T-helper 1 cell treated with Interleukin-12 subunit alpha and Interleukin-12 subunit beta and Interleukin-4 antibody, amounts not matched to agents 30 μg/mL and 1 μg/mL, for 36 hours (primary cell): ENCODE measurements at regions not wholly inside any gene's neighbourhood (a gene's known extent, or its start where the extent isn't known, plus 50 kb on each side); places are given as distances from the start of the nearest gene placed in this dataset.

ENCODE experiments used
- H3K27ac Mint-ChIP-seq: one replicate; pipeline ENCODE4 v1.8.0; 2021; ENCODE audit warnings: mild to moderate bottlenecking, mixed read lengths
- H3K27me3 Mint-ChIP-seq: one replicate; pipeline ENCODE4 v1.8.0; 2021; ENCODE audit warnings: low read depth, mixed read lengths
- H3K36me3 Mint-ChIP-seq: one replicate; pipeline ENCODE4 v1.8.0; 2021; ENCODE audit warnings: low read depth, mixed read lengths
- H3K4me1 Mint-ChIP-seq: one replicate; pipeline ENCODE4 v1.8.0; 2021; ENCODE audit warnings: low read depth, mixed read lengths
- H3K4me3 Mint-ChIP-seq: one replicate; pipeline ENCODE4 v1.8.0; 2021; ENCODE audit warnings: mild to moderate bottlenecking, moderate library complexity, mixed read lengths
- H3K9me3 Mint-ChIP-seq: one replicate; pipeline ENCODE4 v1.8.0; 2021; ENCODE audit warnings: mixed read lengths

DNA sequence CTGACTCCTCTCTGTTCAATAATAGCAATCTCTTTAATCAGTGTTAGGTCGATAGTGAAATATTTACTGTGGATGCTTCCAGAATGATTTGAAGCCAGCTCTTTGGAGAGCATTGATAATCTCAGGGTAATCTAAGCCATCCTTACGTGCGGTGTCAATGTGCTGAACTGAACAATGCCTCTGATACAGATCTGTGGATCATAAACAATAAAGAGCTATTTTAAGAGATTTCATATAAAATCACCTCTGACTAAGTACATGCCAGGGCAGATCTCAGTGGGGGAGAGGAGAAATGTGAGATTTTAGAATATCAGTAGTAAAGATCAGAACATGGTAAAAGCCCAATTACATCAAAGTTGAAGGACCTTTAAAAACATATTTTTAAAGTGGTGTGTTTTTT, 319.3 kb upstream of the GBE1 start:
- Mint-ChIP-seq H3K4me1 (no peaks in the 10 kb centered on the region), H3K36me3 (no peaks in the 10 kb centered on the region), H3K4me3 (no peak overlapping the region), H3K27ac (no peak overlapping the region), H3K27me3 (no peaks in the 10 kb centered on the region), H3K9me3 (no peaks in the 10 kb centered on the region)

DNA sequence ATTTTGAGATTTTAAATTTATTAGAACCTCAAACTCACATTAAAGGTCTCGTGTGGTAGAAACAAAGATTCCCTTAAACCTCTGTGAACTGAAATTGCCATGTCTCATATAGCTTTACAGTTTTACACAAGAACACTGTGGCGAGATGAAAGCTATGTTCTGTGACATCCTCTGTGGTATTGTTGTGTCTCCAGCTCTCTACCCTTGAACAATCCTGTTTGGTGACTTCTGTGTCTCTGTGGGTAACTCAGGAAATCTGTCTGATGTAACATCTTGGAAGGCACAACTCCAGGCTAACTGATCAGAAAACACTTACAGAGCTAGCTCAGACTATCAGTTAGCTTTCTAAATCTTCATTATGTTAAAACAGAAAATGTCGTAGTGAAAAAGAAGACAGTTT, 318.8 kb upstream of the GBE1 start:
- Mint-ChIP-seq H3K4me3 (no peak overlapping the region), H3K27me3 (no peaks in the 10 kb centered on the region), H3K4me1 (no peaks in the 10 kb centered on the region), H3K36me3 (no peaks in the 10 kb centered on the region), H3K27ac (no peak overlapping the region), H3K9me3 (no peaks in the 10 kb centered on the region)

DNA sequence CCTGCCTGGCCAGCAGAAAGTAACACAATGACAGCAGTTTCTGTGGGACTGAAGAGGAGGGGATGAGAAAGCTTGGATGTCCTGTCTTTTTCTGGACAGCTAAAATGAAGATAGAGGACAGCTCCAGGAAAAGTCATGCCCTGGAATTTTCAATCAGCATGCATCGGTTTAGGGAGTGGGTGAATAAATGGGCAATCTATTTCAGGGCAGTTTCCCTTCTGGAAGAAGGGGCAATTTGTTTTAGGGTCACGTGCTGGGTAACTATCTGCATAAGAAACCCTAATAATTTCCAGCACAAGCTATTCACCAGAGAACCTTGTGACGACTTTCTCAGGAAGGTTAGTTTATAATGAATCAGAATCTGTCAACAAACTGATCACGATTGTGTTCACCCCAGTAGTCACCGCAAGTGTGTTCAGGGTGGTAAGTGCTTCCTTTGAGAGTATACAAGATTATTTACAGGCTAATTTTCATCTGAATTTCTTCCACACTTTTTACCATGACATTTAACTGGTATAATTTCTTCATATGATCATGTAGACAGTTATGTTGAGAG, 318.0 kb upstream of the GBE1 start:
- no peak overlapping the region for H3K4me3 Mint-ChIP-seq
- no peak overlapping the region for H3K27ac Mint-ChIP-seq
- H3K9me3 Mint-ChIP-seq, result no peaks in the 10 kb centered on the region
- no peaks in the 10 kb centered on the region for H3K4me1 Mint-ChIP-seq
- H3K27me3 Mint-ChIP-seq, result no peaks in the 10 kb centered on the region
- no peaks in the 10 kb centered on the region for H3K36me3 Mint-ChIP-seq

DNA sequence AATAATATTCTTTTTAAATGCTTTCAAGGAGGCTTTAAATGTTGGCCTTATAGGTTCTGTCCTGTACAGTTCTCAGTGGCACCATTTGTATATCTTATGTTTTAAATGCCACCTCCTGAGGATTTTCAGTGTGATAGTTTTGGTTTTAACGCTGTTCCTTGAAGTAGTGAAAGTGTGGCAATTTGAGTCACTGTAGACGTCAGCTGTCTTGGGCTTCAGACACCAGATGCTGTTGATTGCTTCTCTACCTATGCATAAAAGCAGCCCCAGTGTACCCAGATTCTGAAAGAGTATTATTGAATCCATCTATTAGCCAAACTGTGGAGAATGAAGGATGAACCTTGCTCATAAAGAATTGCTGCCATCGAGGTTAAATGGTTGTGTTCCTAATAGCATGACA, 316.8 kb upstream of the GBE1 start:
- Mint-ChIP-seq H3K36me3 (no peaks in the 10 kb centered on the region), H3K4me3 (no peak overlapping the region)

DNA sequence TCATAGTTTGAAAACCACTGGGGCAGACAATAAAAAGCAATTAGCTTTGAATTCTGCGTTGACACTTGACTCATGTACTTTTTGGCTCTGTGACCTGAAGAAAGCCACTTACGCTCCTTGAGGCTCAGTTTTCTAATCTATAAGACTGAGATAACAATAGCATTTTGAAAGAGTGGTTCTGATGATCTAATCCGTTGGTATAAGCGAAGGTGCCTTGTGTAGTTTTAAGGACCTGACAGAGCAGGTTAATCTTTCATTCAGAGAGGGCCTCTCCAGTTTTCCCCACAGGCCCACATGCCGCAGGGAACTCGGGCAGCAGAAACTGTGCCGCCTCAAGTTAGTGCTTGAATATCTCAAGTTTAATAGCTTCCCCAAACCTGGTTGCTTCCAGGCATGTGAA, 306.0 kb upstream of the GBE1 start:
- H3K27me3 Mint-ChIP-seq, result no peaks in the 10 kb centered on the region
- H3K9me3 Mint-ChIP-seq, result no peaks in the 10 kb centered on the region
- H3K4me3 Mint-ChIP-seq, result no peak overlapping the region
- H3K4me1 Mint-ChIP-seq, result no peaks in the 10 kb centered on the region
- H3K27ac Mint-ChIP-seq, result no peak overlapping the region
- no peaks in the 10 kb centered on the region for H3K36me3 Mint-ChIP-seq

More for the DNA sequence above, 316.8 kb upstream of the GBE1 start:
- Mint-ChIP-seq H3K27ac (no peak overlapping the region), H3K27me3 (no peaks in the 10 kb centered on the region), H3K9me3 (no peaks in the 10 kb centered on the region), H3K4me1 (no peaks in the 10 kb centered on the region)

DNA sequence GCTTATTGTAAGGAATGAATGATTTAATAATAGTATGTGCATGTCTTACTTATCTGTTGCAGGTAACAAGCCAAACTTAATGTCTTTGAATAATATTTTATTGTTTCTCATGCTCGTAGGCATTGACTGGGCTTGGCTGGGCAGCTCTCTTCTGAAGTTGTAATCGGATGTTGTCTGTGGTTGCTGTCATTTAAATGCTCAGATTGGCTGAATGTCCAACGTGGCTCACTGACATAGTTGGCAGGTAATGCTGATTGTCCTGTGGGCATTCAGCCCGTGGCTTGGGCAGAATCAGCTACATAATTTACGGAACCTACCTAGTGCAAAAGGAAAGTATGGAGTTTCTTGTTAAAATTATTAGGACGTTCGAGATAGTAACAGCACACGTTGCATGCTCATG, 297.4 kb upstream of the GBE1 start:
- no peaks in the 10 kb centered on the region for H3K9me3 Mint-ChIP-seq
- no peaks in the 10 kb centered on the region for H3K4me1 Mint-ChIP-seq
- no peak overlapping the region for H3K27ac Mint-ChIP-seq
- H3K36me3 Mint-ChIP-seq, result no peaks in the 10 kb centered on the region
- H3K4me3 Mint-ChIP-seq, result no peak overlapping the region
- H3K27me3 Mint-ChIP-seq, result no peaks in the 10 kb centered on the region

DNA sequence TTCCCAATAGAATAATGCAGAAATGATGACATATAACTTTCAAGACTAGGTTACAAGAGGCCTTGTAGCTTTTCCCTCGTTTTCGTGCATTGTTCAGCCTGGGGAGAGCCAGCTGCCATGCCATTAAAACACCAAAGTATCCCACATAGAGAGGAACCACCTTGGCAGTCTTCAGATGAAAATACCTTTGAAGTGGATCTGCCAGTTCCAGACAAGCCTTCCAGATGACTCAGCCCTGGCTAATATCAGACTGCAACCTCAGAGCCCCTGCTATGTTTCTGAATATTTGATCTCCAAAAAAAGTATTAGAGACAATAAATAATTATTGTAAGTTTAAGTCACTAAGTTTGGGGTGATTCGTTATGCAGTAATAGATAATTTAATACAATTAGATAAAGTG, 294.3 kb upstream of the GBE1 start:
- Mint-ChIP-seq H3K27me3 (no peaks in the 10 kb centered on the region), H3K36me3 (no peaks in the 10 kb centered on the region), H3K9me3 (no peaks in the 10 kb centered on the region), H3K4me3 (no peak overlapping the region), H3K27ac (no peak overlapping the region), H3K4me1 (no peaks in the 10 kb centered on the region)

DNA sequence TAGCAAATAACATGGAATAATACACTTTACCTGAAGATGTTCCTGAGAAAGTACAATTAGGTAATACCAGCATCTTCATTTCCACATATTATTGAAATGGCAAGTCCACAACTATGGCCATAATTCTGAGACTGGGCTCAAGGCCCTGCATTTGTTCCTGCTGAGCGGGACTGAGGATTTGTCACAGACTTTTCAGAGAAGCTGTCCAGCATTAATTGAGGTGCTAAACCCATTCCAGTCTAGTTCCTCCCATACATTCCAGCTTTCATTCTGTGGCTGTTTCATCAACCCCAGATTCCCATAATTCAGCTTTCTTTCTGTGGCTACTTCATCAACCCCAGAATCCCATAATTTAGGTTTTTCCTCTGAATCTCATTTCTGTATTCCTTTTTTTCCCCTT, 293.4 kb upstream of the GBE1 start:
- Mint-ChIP-seq H3K27me3 (no peaks in the 10 kb centered on the region), H3K4me3 (no peak overlapping the region), H3K4me1 (no peaks in the 10 kb centered on the region), H3K27ac (no peak overlapping the region), H3K36me3 (no peaks in the 10 kb centered on the region), H3K9me3 (no peaks in the 10 kb centered on the region)

DNA sequence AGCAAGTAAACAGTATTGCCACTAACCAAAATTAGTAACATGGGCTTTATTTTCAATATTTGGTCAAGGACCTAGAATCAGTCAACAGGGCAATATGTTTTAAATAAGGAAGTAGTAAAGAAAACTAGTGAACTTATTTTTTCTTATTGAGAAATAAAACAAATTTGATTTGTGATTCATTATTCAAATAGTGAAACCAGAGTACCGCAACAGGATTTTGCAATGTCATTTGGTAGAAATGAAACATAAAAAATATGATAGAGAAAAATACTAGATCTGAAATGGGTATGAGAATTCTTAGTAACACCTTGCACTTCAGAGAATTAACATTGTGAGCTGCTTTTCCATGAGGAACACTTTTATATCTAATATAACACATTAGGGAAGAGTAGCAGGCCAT, 291.8 kb upstream of the GBE1 start:
- Mint-ChIP-seq H3K4me3 (no peak overlapping the region), H3K36me3 (no peaks in the 10 kb centered on the region), H3K4me1 (no peaks in the 10 kb centered on the region), H3K9me3 (no peaks in the 10 kb centered on the region), H3K27me3 (no peaks in the 10 kb centered on the region), H3K27ac (no peak overlapping the region)

DNA sequence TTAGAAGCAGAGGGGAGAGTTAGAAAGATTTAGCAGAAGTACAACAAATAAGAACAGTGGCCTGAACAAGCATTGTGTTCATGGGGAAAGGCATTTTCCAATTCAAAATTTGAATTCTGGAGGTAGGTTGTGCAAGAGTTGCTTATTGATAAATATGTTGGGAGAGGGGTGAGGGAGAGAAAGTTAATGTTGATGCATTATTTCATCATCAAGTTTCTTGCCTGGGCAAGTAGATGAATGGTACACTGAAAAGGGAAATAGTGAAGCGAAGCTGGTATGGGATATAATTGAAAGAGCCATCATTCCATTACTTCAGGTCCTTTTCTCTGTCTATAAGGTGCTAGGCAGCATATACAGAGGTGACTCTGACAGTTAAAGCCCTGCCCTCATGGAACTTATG, 288.9 kb upstream of the GBE1 start:
- Mint-ChIP-seq H3K36me3 (no peaks in the 10 kb centered on the region), H3K27ac (no peak overlapping the region), H3K4me1 (no peaks in the 10 kb centered on the region), H3K4me3 (no peak overlapping the region), H3K27me3 (no peaks in the 10 kb centered on the region), H3K9me3 (no peaks in the 10 kb centered on the region)

DNA sequence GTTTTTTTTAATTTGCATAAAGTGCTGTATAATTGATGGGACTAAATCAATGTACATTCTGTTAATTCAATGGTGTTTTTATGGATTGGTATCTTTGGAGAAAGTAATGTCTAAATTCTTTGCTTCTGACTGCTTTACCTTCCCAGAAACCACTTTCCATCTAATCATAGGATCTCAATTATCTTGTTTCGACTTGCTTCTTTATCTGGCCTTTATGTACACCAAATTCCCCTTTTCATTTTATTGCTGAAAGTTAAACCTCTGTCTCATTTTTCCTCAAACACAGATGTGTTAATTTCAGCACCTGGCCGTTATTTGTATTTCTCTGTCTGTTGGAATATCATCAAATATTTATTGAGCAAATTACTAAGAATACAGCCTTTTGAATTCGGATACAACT, 287.3 kb upstream of the GBE1 start:
- H3K27me3 Mint-ChIP-seq, result no peaks in the 10 kb centered on the region
- H3K27ac Mint-ChIP-seq, result no peak overlapping the region
- H3K4me3 Mint-ChIP-seq, result no peak overlapping the region
- H3K36me3 Mint-ChIP-seq, result no peaks in the 10 kb centered on the region
- H3K4me1 Mint-ChIP-seq, result no peaks in the 10 kb centered on the region
- no peaks in the 10 kb centered on the region for H3K9me3 Mint-ChIP-seq

DNA sequence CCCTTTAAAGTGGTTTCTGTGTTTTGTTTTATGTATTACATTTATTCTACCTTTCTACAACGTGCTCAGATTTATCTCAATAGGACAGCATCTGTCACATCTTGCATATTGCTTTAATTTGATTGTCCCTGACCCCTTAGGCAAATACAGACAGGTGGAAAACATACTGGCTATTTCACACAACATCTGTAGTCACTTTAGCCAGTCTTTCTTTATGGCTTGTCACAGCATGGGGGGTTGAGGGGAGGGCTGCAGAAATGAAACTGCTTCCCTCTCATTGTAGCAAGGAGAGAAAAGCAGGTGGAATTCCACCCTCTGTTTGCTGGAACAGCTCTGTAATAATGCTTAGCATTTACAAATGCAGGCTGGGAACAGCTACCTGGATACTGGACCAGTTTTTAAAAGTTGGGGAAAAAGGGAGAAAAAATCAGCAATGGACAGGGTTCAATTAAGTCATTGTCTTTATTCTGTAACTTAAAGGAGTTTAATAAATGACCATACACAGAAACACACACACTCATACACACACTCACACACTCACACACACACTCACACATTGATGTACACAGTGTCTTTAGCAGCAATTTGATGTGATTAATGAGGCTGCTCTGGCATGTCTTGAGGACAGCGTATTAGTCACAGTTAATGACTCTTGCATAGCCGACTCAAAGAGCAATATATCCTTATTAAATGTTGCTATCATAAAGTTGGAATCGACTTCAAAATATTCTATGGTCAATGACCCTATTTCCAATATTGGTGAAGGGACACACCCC, 283.7 kb upstream of the GBE1 start:
- Mint-ChIP-seq H3K4me3 (no peak overlapping the region), H3K9me3 (no peaks in the 10 kb centered on the region), H3K27me3 (no peaks in the 10 kb centered on the region), H3K27ac (no peak overlapping the region), H3K36me3 (no peaks in the 10 kb centered on the region), H3K4me1 (no peaks in the 10 kb centered on the region)

DNA sequence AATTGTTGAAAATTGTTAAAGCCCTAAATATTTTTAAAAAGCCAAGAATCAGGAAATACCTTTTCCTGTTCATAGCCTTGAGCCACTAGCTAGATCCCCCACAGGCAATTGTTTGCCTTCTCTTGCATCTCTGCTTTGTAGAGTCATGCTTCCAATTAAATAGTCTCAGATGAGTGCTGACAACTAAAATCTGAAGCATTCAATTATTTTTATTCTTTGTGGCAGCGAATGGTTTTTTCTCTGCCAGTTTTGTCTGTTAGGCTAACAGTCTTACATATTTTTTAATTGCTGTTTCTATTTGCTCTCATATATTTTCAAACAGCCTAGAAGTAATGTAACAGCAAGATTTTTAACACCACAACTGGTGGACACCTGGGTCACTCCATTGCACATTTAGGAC, 277.1 kb upstream of the GBE1 start:
- H3K4me1 Mint-ChIP-seq, result no peaks in the 10 kb centered on the region
- no peaks in the 10 kb centered on the region for H3K36me3 Mint-ChIP-seq
- no peak overlapping the region for H3K4me3 Mint-ChIP-seq
- no peaks in the 10 kb centered on the region for H3K9me3 Mint-ChIP-seq
- no peaks in the 10 kb centered on the region for H3K27me3 Mint-ChIP-seq
- no peak overlapping the region for H3K27ac Mint-ChIP-seq

DNA sequence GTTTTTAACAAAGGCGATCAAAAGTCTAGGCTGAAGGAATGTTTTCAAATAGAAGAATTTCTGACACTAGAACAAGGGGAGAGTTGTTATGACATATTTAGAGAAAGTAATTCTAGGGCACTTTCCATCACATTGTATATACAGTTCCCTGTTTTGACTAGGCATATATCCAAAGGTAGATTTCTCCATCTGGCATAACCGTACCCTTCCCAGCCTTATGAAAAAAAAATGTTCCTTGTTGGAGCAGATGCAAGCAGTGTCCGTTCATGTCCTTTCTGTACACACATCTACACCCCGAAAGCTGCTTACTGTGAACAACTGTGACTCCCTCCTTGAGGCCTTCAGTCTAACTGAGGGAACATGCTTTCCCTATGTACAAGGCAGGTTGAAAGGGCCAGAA, 271.7 kb upstream of the GBE1 start:
- Mint-ChIP-seq H3K4me1 (no peaks in the 10 kb centered on the region), H3K27ac (no peak overlapping the region), H3K27me3 (no peaks in the 10 kb centered on the region), H3K4me3 (no peak overlapping the region), H3K36me3 (no peaks in the 10 kb centered on the region), H3K9me3 (no peaks in the 10 kb centered on the region)

DNA sequence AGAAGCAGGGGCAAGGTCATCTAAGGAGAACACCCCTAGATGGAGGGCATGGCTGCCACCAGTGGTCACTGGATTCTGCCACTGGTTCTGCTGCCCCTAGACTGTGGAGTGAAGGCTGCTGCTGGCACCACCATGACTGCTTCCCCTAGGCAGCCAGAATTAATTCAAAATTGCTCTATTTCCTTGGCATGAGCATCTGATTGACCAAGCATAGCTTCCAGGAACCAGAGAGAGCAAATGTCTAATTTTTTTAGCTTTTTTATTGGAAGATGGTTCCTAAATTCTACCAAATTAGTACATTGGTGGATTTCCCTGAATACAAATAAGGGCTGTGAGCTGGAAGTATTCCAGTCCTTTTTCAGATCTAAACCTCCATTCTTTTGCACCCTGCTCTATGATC, 270.2 kb upstream of the GBE1 start:
- Mint-ChIP-seq H3K4me3 (no peak overlapping the region), H3K4me1 (no peaks in the 10 kb centered on the region), H3K27ac (no peak overlapping the region), H3K9me3 (no peaks in the 10 kb centered on the region), H3K27me3 (no peaks in the 10 kb centered on the region), H3K36me3 (no peaks in the 10 kb centered on the region)

DNA sequence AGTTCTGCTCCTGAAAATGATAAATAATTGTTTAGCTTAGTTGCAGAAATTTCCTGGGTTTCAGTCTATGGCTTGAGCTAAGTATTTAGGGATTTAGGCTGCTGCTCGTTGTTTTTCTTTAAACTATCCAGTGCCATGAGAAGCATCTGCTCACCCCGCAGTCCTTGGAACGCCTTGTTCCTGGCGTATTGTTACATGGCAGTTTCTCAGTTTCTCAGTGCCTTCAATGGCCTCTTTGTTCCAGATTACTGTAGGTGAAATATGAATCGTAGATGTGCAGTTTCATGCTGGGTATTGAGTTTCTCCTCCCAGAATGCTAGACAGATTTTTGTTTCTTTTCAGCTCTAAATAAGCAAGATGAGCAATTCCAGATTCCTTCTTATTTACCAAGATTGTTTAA, 269.5 kb upstream of the GBE1 start:
- Mint-ChIP-seq H3K36me3 (no peaks in the 10 kb centered on the region), H3K4me3 (no peak overlapping the region), H3K9me3 (no peaks in the 10 kb centered on the region), H3K4me1 (no peaks in the 10 kb centered on the region), H3K27ac (no peak overlapping the region), H3K27me3 (no peaks in the 10 kb centered on the region)
